HFF-Myc (cell line): ENCODE measurements at regions not wholly inside any gene's neighbourhood (a gene's known extent, or its start where the extent isn't known, plus 50 kb on each side); places are given as distances from the start of the nearest gene placed in this dataset.

ENCODE experiments used
- DNase-seq: peaks from one replicate; pipeline ENCODE4 v3.0.0-alpha.2; 2011; ENCODE audit warnings: low read depth; ENCODE audit errors: extremely low read depth
- H3K4me3 ChIP-seq: replicated peaks from 2 replicates; pipeline ENCODE4 v1.5.1; 2011; ENCODE audit warnings: low read depth, mild to moderate bottlenecking, control low read depth, low read length
- CTCF ChIP-seq: IDR thresholded peaks from 2 replicates; pipeline ENCODE4 v1.5.1; 2012; ENCODE audit warnings: mild to moderate bottlenecking, low read depth, low read length, control low read depth; ENCODE audit errors: missing control alignments

GRCh38 chr12:116628989-116629388 is 69.8 kb downstream of the MAP1LC3B2 start:
- no peak for DNase-seq
- no peak overlapping the region for H3K4me3 ChIP-seq
- no peak for TF ChIP-seq CTCF

- TF ChIP-seq CTCF, result no peak
- no peak overlapping the region for H3K4me3 ChIP-seq
- no peak for DNase-seq
Measured at GRCh38 chr12:116628450-116628793, 69.2 kb downstream of the MAP1LC3B2 start.
